ENCODE measurements at regions not wholly inside any gene's neighbourhood (a gene's known extent, or its start where the extent isn't known, plus 50 kb on each side); places are given as distances from the start of the nearest gene placed in this dataset.
"Not testable (repeated sequence)": the region's sequence is repeated elsewhere in the genome, so short reads cannot be mapped to it uniquely, and the experiment has no call there.

DNA sequence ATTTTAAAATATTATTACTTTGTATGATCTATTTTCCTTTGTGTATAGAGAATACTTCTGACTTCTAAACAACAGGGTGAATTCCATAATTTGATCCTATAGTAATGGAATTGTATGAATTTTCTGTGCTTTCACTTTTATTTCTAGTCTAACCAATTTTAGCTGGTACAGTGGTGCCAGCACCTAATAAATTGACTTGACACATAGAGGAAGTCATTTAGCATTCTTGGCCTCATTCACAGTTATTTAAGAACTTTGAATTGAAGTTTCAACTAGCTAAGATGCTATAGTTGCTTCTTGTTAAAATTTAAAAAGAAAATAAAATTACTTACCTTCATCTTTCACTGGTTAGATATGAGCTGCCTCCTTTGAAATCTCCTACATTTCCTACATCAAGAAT, 220.4 kb downstream of the CPS1 start:
- Histone ChIP-seq H3K27me3 (replicated peaks in 2 of 5; ENCODE audit: control insufficient read depth in 4 of 5, insufficient read depth in 5 of 5, low read length in 4 of 5) (peaks cover 0 to 45% (median 14%) of the 10 kb centered on the region in 5 experiments), H3K4me1 (ENCODE audit: control extremely low read depth in 1 of 4, control insufficient read depth in 4 of 4, insufficient read depth in 4 of 4, low read length in 3 of 4) (peaks cover 0 to 2% (median 0%) of the 10 kb centered on the region in 4 experiments), H3K27ac (ENCODE audit: insufficient read depth in 1 of 2, low read depth in 1 of 2, low read length in 2 of 2, poor library complexity in 1 of 2, severe bottlenecking in 2 of 2) (no peak overlapping the region), H3K36me3 (ENCODE audit: control insufficient read depth in 4 of 4, insufficient read depth in 4 of 4, low read length in 3 of 4) (no peaks in the 10 kb centered on the region), H3K9me3 (ENCODE audit: control extremely low read depth in 1 of 5, control insufficient read depth in 4 of 5, insufficient read depth in 2 of 5, low read depth in 1 of 5, low read length in 4 of 5) (peaks cover 0 to 2% (median 0%) of the 10 kb centered on the region in 5 experiments), H3K4me3 (ENCODE audit: control insufficient read depth in 1 of 7, extremely low read depth in 1 of 7, insufficient read depth in 4 of 7, low read depth in 2 of 7, low read length in 6 of 7) (no peak overlapping the region)
- ChIA-PET CTCF (interaction anchor here (0.6 kb wide), 1 partner anchor 818 kb away, joined by 3 read pairs; no protein-coding TSS in a partner anchor), POLR2A (interaction anchor here (0.6 kb wide), 1 partner anchor 46 kb away, joined by 3 read pairs; no protein-coding TSS in a partner anchor)
- DNase-seq: peak; percentile 21 to 53 (median 43)

- H3K36me3 ChIP-seq (ENCODE audit: control insufficient read depth in 4 of 4, insufficient read depth in 4 of 4, low read length in 3 of 4): no peaks in the 10 kb centered on the region
- ChIA-PET POLR2A (no interaction called here), CTCF (no interaction called here)
- H3K27ac ChIP-seq (ENCODE audit: insufficient read depth in 1 of 2, low read depth in 1 of 2, low read length in 2 of 2, poor library complexity in 1 of 2, severe bottlenecking in 2 of 2): no peak overlapping the region
- WGBS (ENCODE audit: insufficient coverage): no CpG with 5 or more reads among the region's 3 CpGs
- H3K4me1 ChIP-seq (ENCODE audit: control extremely low read depth in 1 of 4, control insufficient read depth in 4 of 4, insufficient read depth in 4 of 4, low read length in 3 of 4): peaks cover 0 to under 1% (median 0%) of the 10 kb centered on the region in 4 experiments
- peaks cover 0 to 37% (median 16%) of the 10 kb centered on the region in 5 experiments for H3K27me3 ChIP-seq (replicated peaks in 2 of 5; ENCODE audit: control insufficient read depth in 4 of 5, insufficient read depth in 5 of 5, low read length in 4 of 5)
- H3K9me3 ChIP-seq (ENCODE audit: control extremely low read depth in 1 of 5, control insufficient read depth in 4 of 5, insufficient read depth in 2 of 5, low read depth in 1 of 5, low read length in 4 of 5): peaks cover 0 to 4% (median 0%) of the 10 kb centered on the region in 5 experiments
- no peak overlapping the region for H3K4me3 ChIP-seq (ENCODE audit: control insufficient read depth in 1 of 7, extremely low read depth in 1 of 7, insufficient read depth in 4 of 7, low read depth in 2 of 7, low read length in 6 of 7)
- DNase-seq: no peak
Measured at GRCh38 chr2:210782222-210782621, 225.8 kb downstream of the CPS1 start.

DNA sequence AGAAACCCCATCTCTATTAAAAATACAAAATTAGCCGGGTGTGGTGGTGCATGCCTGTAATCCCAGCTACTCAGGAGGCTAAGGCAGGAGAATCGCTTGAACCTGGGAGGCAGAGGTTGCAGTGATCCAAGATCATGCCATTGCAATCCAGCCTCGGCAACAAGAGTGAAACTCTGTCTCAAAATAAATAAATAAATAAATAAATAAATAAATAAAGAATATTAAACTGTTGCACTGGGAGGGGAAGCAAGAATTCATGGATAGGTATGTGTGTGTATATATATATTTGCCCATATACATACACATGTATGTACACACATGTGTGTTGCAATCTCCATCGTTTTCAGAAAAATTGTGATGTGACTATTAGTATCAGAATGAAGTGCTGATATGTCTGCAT, 231.4 kb downstream of the CPS1 start:
- peaks cover 0 to 14% (median 3%) of the 10 kb centered on the region in 5 experiments for H3K27me3 ChIP-seq (replicated peaks in 2 of 5; ENCODE audit: control insufficient read depth in 4 of 5, insufficient read depth in 5 of 5, low read length in 4 of 5)
- DNase-seq; H3K36me3 ChIP-seq (ENCODE audit: control insufficient read depth in 4 of 4, insufficient read depth in 4 of 4, low read length in 3 of 4); H3K27ac ChIP-seq (ENCODE audit: insufficient read depth in 1 of 2, low read depth in 1 of 2, low read length in 2 of 2, poor library complexity in 1 of 2, severe bottlenecking in 2 of 2); H3K4me1 ChIP-seq (ENCODE audit: control extremely low read depth in 1 of 4, control insufficient read depth in 4 of 4, insufficient read depth in 4 of 4, low read length in 3 of 4); H3K4me3 ChIP-seq (ENCODE audit: control insufficient read depth in 1 of 7, extremely low read depth in 1 of 7, insufficient read depth in 4 of 7, low read depth in 2 of 7, low read length in 6 of 7); POLR2A ChIA-PET; CTCF ChIA-PET; H3K9me3 ChIP-seq (ENCODE audit: control extremely low read depth in 1 of 5, control insufficient read depth in 4 of 5, insufficient read depth in 2 of 5, low read depth in 1 of 5, low read length in 4 of 5): not testable (repeated sequence)
- 100% methylated on average over 2 of the region's 4 CpGs for WGBS (ENCODE audit: insufficient coverage)

GRCh38 chr2:210792000-210792399, 235.6 kb downstream of the CPS1 start:
- Histone ChIP-seq H3K36me3 (ENCODE audit: control insufficient read depth in 4 of 4, insufficient read depth in 4 of 4, low read length in 3 of 4) (no peaks in the 10 kb centered on the region), H3K9me3 (ENCODE audit: control extremely low read depth in 1 of 5, control insufficient read depth in 4 of 5, insufficient read depth in 2 of 5, low read depth in 1 of 5, low read length in 4 of 5) (no peaks in the 10 kb centered on the region), H3K4me3 (ENCODE audit: control insufficient read depth in 1 of 7, extremely low read depth in 1 of 7, insufficient read depth in 4 of 7, low read depth in 2 of 7, low read length in 6 of 7) (no peak overlapping the region), H3K27ac (ENCODE audit: insufficient read depth in 1 of 2, low read depth in 1 of 2, low read length in 2 of 2, poor library complexity in 1 of 2, severe bottlenecking in 2 of 2) (no peak overlapping the region), H3K4me1 (ENCODE audit: control extremely low read depth in 1 of 4, control insufficient read depth in 4 of 4, insufficient read depth in 4 of 4, low read length in 3 of 4) (no peaks in the 10 kb centered on the region), H3K27me3 (replicated peaks in 2 of 5; ENCODE audit: control insufficient read depth in 4 of 5, insufficient read depth in 5 of 5, low read length in 4 of 5) (peaks cover 0 to 10% (median 0%) of the 10 kb centered on the region in 5 experiments)
- ChIA-PET CTCF (no interaction called here), POLR2A (no interaction called here)
- WGBS (ENCODE audit: insufficient coverage): 83% methylated on average over 2 of the region's 3 CpGs
- no peak for DNase-seq

- Histone ChIP-seq H3K27me3 (replicated peaks in 2 of 5; ENCODE audit: control insufficient read depth in 4 of 5, insufficient read depth in 5 of 5, low read length in 4 of 5) (peaks cover 0 to 11% (median 0%) of the 10 kb centered on the region in 5 experiments), H3K4me1 (ENCODE audit: control extremely low read depth in 1 of 4, control insufficient read depth in 4 of 4, insufficient read depth in 4 of 4, low read length in 3 of 4) (no peaks in the 10 kb centered on the region), H3K27ac (ENCODE audit: insufficient read depth in 1 of 2, low read depth in 1 of 2, low read length in 2 of 2, poor library complexity in 1 of 2, severe bottlenecking in 2 of 2) (no peak overlapping the region), H3K9me3 (ENCODE audit: control extremely low read depth in 1 of 5, control insufficient read depth in 4 of 5, insufficient read depth in 2 of 5, low read depth in 1 of 5, low read length in 4 of 5) (no peaks in the 10 kb centered on the region), H3K4me3 (ENCODE audit: control insufficient read depth in 1 of 7, extremely low read depth in 1 of 7, insufficient read depth in 4 of 7, low read depth in 2 of 7, low read length in 6 of 7) (no peak overlapping the region), H3K36me3 (ENCODE audit: control insufficient read depth in 4 of 4, insufficient read depth in 4 of 4, low read length in 3 of 4) (no peaks in the 10 kb centered on the region)
- ChIA-PET CTCF (no interaction called here), POLR2A (no interaction called here)
- WGBS (ENCODE audit: insufficient coverage): 100% methylated on average over 3 of the region's 4 CpGs
- no peak for DNase-seq
Measured at GRCh38 chr2:210795506-210795905, 239.1 kb downstream of the CPS1 start.

DNA sequence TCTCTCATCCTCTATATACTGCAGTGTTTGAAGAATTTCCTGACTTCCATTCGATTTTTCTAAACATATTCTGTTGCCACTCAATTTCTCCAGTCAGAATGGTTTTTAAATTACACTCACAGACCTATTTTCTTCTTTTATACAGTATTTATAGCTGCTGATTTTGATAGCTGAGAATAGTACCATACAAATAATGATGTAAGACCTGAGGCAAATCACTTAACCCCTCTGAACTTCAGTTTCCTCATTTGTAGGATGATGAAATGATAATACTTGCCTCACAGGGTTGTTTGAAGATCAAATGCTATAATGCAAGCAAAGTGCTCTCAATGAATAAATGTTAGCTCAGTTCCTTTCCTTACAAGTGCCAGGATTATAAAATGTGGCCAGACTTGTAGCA, 241.8 kb downstream of the CPS1 start:
- WGBS (ENCODE audit: insufficient coverage): no CpG with 5 or more reads among the region's 1 CpG
- H3K4me1 ChIP-seq (ENCODE audit: control extremely low read depth in 1 of 4, control insufficient read depth in 4 of 4, insufficient read depth in 4 of 4, low read length in 3 of 4): no peaks in the 10 kb centered on the region
- CTCF ChIA-PET: no interaction called here
- POLR2A ChIA-PET: no interaction called here
- no peak overlapping the region for H3K27ac ChIP-seq (ENCODE audit: insufficient read depth in 1 of 2, low read depth in 1 of 2, low read length in 2 of 2, poor library complexity in 1 of 2, severe bottlenecking in 2 of 2)
- H3K27me3 ChIP-seq (replicated peaks in 2 of 5; ENCODE audit: control insufficient read depth in 4 of 5, insufficient read depth in 5 of 5, low read length in 4 of 5): peaks cover 0 to 3% (median 0%) of the 10 kb centered on the region in 5 experiments
- DNase-seq: no peak
- H3K4me3 ChIP-seq (ENCODE audit: control insufficient read depth in 1 of 7, extremely low read depth in 1 of 7, insufficient read depth in 4 of 7, low read depth in 2 of 7, low read length in 6 of 7): no peak overlapping the region
- H3K36me3 ChIP-seq (ENCODE audit: control insufficient read depth in 4 of 4, insufficient read depth in 4 of 4, low read length in 3 of 4): no peaks in the 10 kb centered on the region
- H3K9me3 ChIP-seq (ENCODE audit: control extremely low read depth in 1 of 5, control insufficient read depth in 4 of 5, insufficient read depth in 2 of 5, low read depth in 1 of 5, low read length in 4 of 5): no peaks in the 10 kb centered on the region

DNA sequence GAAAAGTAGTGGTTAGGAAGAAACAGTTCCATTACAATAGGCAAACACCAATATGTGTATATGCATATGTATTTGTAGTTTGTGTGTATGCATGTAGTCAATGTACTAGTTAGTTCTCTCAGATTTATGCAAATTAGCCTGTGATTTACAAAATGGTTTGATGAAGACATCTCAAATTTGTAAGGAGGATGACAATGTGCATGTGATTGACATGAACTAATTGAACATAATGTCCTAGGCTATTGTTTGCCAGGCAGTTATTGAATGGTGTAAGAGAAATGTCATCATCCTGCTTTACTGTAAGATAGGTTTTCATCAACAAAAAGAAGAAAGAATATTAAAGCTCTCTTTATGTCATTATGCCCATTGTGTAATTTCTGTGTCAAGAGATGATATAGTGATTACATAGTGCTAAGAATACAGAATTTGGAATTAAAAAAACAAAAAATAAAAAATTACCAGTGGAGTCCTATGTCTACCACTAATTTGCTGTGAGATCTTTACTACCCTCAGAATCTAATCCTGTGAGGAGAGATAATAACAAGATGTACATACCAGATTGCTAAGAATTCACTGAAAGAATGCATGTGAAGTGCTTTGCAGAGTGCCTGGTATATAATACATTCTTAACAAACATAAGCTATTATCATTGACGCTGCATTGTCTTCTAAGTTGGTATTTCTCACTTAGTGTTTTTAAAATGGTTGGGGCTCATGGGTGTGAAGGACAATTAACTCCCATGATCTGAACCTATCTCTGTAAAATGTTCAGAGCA, 258.0 kb downstream of the CPS1 start:
- Histone ChIP-seq H3K36me3 (ENCODE audit: control insufficient read depth in 4 of 4, insufficient read depth in 4 of 4, low read length in 3 of 4) (no peaks in the 10 kb centered on the region), H3K4me1 (ENCODE audit: control extremely low read depth in 1 of 4, control insufficient read depth in 4 of 4, insufficient read depth in 4 of 4, low read length in 3 of 4) (no peaks in the 10 kb centered on the region), H3K27ac (ENCODE audit: insufficient read depth in 1 of 2, low read depth in 1 of 2, low read length in 2 of 2, poor library complexity in 1 of 2, severe bottlenecking in 2 of 2) (no peak overlapping the region), H3K27me3 (replicated peaks in 2 of 5; ENCODE audit: control insufficient read depth in 4 of 5, insufficient read depth in 5 of 5, low read length in 4 of 5) (no peaks in the 10 kb centered on the region), H3K9me3 (ENCODE audit: control extremely low read depth in 1 of 5, control insufficient read depth in 4 of 5, insufficient read depth in 2 of 5, low read depth in 1 of 5, low read length in 4 of 5) (no peaks in the 10 kb centered on the region), H3K4me3 (ENCODE audit: control insufficient read depth in 1 of 7, extremely low read depth in 1 of 7, insufficient read depth in 4 of 7, low read depth in 2 of 7, low read length in 6 of 7) (no peak overlapping the region)
- DNase-seq: no peak
- ChIA-PET CTCF (no interaction called here), POLR2A (no interaction called here)
- WGBS (ENCODE audit: insufficient coverage): no CpG with 5 or more reads among the region's 1 CpG

Measured in common myeloid progenitor, CD34-positive (primary cell).